Esophagus squamous epithelium (tissue), 5 donors: ENCODE measurements at regions not wholly inside any gene's neighbourhood (a gene's known extent, or its start where the extent isn't known, plus 50 kb on each side); places are given as distances from the start of the nearest gene placed in this dataset.
"Not testable (repeated sequence)": the region's sequence is repeated elsewhere in the genome, so short reads cannot be mapped to it uniquely, and the experiment has no call there.

Experiments
- DNase-seq: peaks from one replicate; lab custom pipeline; 2025; lab: John Stamatoyannopoulos, UW
- H3K27ac ChIP-seq, 4 donors: fragments of 200-600 bp; sonication (generic); one replicate each; pipeline ENCODE4 v1.5.1; 2016 to 2019; ENCODE audit warnings: mild to moderate bottlenecking in 1 of 4
- H3K27me3 ChIP-seq, 4 donors: fragments of 200-600 bp; sonication (generic); 1 replicate in 3 of 4; 2 replicates in 1 of 4; pipeline versions ENCODE4 v1.5.1 to v1.6.0; 2017 to 2021; ENCODE audit warnings: antibody characterized with exemption in 1 of 4
- H3K36me3 ChIP-seq, 3 donors: fragments of 200-600 bp; sonication (generic); one replicate each; pipeline ENCODE4 v1.5.1; 2016 to 2019
- H3K4me1 ChIP-seq, 3 donors: fragments of 200-600 bp; sonication (generic); one replicate each; pipeline ENCODE4 v1.5.1; 2017 to 2019
- H3K4me3 ChIP-seq, 4 donors: fragments of 200-600 bp; sonication (generic); 1 replicate in 3 of 4; 2 replicates in 1 of 4; pipeline ENCODE4 v1.5.1; 2016 to 2019; ENCODE audit warnings: mild to moderate bottlenecking in 2 of 4, moderate library complexity in 1 of 4
- H3K9me3 ChIP-seq, 3 donors: fragments of 200-600 bp; sonication (generic); one replicate each; pipeline ENCODE4 v1.5.1; 2016 to 2019
- POLR2A ChIP-seq, 4 donors: fragments of 450-650 bp; IDR thresholded peaks; one replicate each; pipeline ENCODE4 v1.6.1; 2017; ENCODE audit warnings: antibody characterized with exemption in 4 of 4, mild to moderate bottlenecking in 4 of 4, moderate library complexity in 3 of 4
- WGBS, 2 donors: methylation state at CpG; one replicate each; pipeline ENCODE4 v1.1.5; 2018; 5-methylcytosine and 5-hydroxymethylcytosine counted together
- intact Hi-C: fragments of 100-400 bp; cut with DNase I; formaldehyde crosslinking; loops from one replicate; pipeline ENCODE4 v1.15.0; 2022
- TF ChIP-seq, protein P1 (sequence below), 6 experiments: fragments of 450-650 bp in 4 of 6; fragments of 200-600 bp in 2 of 6; sonication (generic) in 2 of 6; IDR thresholded peaks; one replicate each; pipeline ENCODE4 v1.5.1; 2016 to 2019; ENCODE audit warnings: antibody characterized with exemption in 6 of 6, mild to moderate bottlenecking in 4 of 6, moderate library complexity in 4 of 6
- donor health status: DM: yes; HTN: yes; CAD: no.

- Histone ChIP-seq H3K27ac (no peak overlapping the region), H3K36me3 (no peaks in the 10 kb centered on the region), H3K9me3 (no peaks in the 10 kb centered on the region), H3K4me1 (no peaks in the 10 kb centered on the region), H3K27me3 (no peaks in the 10 kb centered on the region), H3K4me3 (no peak overlapping the region)
- 89 to 97% methylated on average over 6 to 11 of the region's 39 CpGs for WGBS, 2 donors
- no peak for DNase-seq
- intact Hi-C loops, result no loop called here
- no peak for TF ChIP-seq POLR2A (IDR thresholded peaks at IDR 0.05)
- TF ChIP-seq, protein P1, sequence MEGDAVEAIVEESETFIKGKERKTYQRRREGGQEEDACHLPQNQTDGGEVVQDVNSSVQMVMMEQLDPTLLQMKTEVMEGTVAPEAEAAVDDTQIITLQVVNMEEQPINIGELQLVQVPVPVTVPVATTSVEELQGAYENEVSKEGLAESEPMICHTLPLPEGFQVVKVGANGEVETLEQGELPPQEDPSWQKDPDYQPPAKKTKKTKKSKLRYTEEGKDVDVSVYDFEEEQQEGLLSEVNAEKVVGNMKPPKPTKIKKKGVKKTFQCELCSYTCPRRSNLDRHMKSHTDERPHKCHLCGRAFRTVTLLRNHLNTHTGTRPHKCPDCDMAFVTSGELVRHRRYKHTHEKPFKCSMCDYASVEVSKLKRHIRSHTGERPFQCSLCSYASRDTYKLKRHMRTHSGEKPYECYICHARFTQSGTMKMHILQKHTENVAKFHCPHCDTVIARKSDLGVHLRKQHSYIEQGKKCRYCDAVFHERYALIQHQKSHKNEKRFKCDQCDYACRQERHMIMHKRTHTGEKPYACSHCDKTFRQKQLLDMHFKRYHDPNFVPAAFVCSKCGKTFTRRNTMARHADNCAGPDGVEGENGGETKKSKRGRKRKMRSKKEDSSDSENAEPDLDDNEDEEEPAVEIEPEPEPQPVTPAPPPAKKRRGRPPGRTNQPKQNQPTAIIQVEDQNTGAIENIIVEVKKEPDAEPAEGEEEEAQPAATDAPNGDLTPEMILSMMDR (IDR thresholded peaks at IDR 0.05), result no peak
These were observed 76.4 kb upstream of the OSBPL11 start for GRCh38 chr3:125671461-125672243.

- Histone ChIP-seq H3K36me3 (no peaks in the 10 kb centered on the region), H3K9me3 (no peaks in the 10 kb centered on the region), H3K27me3 (no peaks in the 10 kb centered on the region), H3K27ac (no peak overlapping the region), H3K4me1 (no peaks in the 10 kb centered on the region), H3K4me3 (no peak overlapping the region)
- no peak for DNase-seq
- intact Hi-C loops, result no loop called here
- TF ChIP-seq, protein P1 (IDR thresholded peaks at IDR 0.05), result no peak
- TF ChIP-seq POLR2A (IDR thresholded peaks at IDR 0.05), result no peak
- WGBS, 2 donors, result 57 to 75% methylated on average over 4 of the region's 4 CpGs
These were observed 80.5 kb upstream of the OSBPL11 start for GRCh38 chr3:125675791-125676190.

GRCh38 chr3:125679258-125679657 lies 84.0 kb upstream of the OSBPL11 start:
- Histone ChIP-seq H3K4me3 (no peak overlapping the region), H3K27ac (no peak overlapping the region), H3K4me1 (peaks cover 0 to 20% (median 15%) of the 10 kb centered on the region in 3 donors), H3K9me3 (no peaks in the 10 kb centered on the region), H3K27me3 (no peaks in the 10 kb centered on the region), H3K36me3 (no peaks in the 10 kb centered on the region)
- TF ChIP-seq, protein P1 (IDR thresholded peaks at IDR 0.05), result no peak
- TF ChIP-seq POLR2A (IDR thresholded peaks at IDR 0.05), result no peak
- intact Hi-C loops, result no loop called here
- DNase-seq, result no peak
- 25 to 78% methylated on average over 1 to 3 of the region's 4 CpGs for WGBS, 2 donors

GRCh38 chr3:125681146-125681545 lies 85.8 kb upstream of the OSBPL11 start:
- Histone ChIP-seq H3K27me3 (no peaks in the 10 kb centered on the region), H3K36me3 (no peaks in the 10 kb centered on the region), H3K27ac (no peak overlapping the region), H3K9me3 (no peaks in the 10 kb centered on the region), H3K4me3 (no peak overlapping the region), H3K4me1 (peaks cover 0 to 20% (median 15%) of the 10 kb centered on the region in 3 donors)
- DNase-seq, result no peak
- no CpG with 5 or more reads among the region's 11 CpGs for WGBS, 2 donors
- no peak for TF ChIP-seq POLR2A (IDR thresholded peaks at IDR 0.05)
- TF ChIP-seq, protein P1 (IDR thresholded peaks at IDR 0.05), result no peak
- intact Hi-C loops, result no loop called here

DNA sequence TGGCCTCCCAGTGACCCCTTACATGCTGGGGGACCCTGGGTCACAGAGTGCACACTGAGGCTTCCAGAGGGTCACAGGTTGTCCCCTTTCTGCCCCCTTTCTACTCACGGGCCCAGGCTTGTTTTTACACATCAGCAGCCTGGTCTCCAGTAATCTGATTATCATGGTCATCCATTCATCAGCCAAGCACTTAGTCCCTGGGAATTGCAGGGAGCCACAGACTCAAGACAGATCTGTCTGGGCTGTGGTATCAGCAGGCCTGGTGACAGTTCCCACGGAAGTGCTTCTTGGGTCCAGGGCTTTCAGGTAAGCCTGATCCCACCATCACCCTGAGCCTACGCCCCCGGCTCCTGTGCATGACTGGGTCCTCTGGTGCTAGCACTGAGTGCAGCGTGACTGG lies 86.6 kb upstream of the OSBPL11 start:
- H3K36me3 ChIP-seq, intact Hi-C loops, H3K27ac ChIP-seq, H3K4me3 ChIP-seq, H3K9me3 ChIP-seq, DNase-seq, H3K27me3 ChIP-seq: not testable (repeated sequence)
- H3K4me1 ChIP-seq, result peaks cover 0 to 20% (median 15%) of the 10 kb centered on the region in 3 donors
- WGBS, 2 donors, result 100% methylated on average over 1 of the region's 5 CpGs; no CpG with 5 or more reads in 1 of the 2 donors

GRCh38 chr3:125682610-125683009 lies 87.3 kb upstream of the OSBPL11 start:
- H3K36me3 ChIP-seq, intact Hi-C loops, DNase-seq, H3K27me3 ChIP-seq, H3K4me3 ChIP-seq, H3K9me3 ChIP-seq: not testable (repeated sequence)
- H3K4me1 ChIP-seq, result peaks cover 0 to 20% (median 15%) of the 10 kb centered on the region in 3 donors
- H3K27ac ChIP-seq, result peak overlapping the region in 3 of 4 donors; percentile 14 to 41 (median 29)
- 19 to 25% methylated on average over 3 to 4 of the region's 4 CpGs for WGBS, 2 donors
